H1 (cell line): ENCODE measurements at regions not wholly inside any gene's neighbourhood (a gene's known extent, or its start where the extent isn't known, plus 50 kb on each side); places are given as distances from the start of the nearest gene placed in this dataset.

ENCODE experiments used
- CTCF ChIA-PET: fragments of 300-600 bp; sonication (Branson Sonifier 250); formaldehyde crosslinking; loops from one replicate; lab custom pipeline; 2021; ENCODE audit not compliant: partially characterized antibody; lab: Charles Lee
- POLR2A ChIA-PET: fragments of 300-600 bp; sonication (Branson Sonifier 250); formaldehyde crosslinking; loops from one replicate; lab custom pipeline; 2021; ENCODE audit warnings: inconsistent platforms; ENCODE audit not compliant: partially characterized antibody; lab: Charles Lee
- DNase-seq, 2 experiments: peaks; one replicate each; pipeline versions ENCODE4 v3.0.0 to v3.0.0-alpha.2; 2010 to 2022; ENCODE audit warnings: low spot score in 2 of 2, low read depth in 1 of 2, mixed read lengths in 1 of 2
- FAIRE-seq: peaks from 2 replicates; lab custom pipeline; 2011; peaks lifted over from hg19 to GRCh38; lab: Jason Lieb, UNC
- H2AFZ ChIP-seq: 2 replicates; pipeline ENCODE4 v1.8.1; 2012; ENCODE audit warnings: low read length, inconsistent platforms
- H2AK5ac ChIP-seq: 2 replicates; pipeline ENCODE4 v1.6.1; 2013; ENCODE audit warnings: low read depth, low read length
- H2BK120ac ChIP-seq: replicated peaks from 2 replicates; pipeline ENCODE3; 2013; ENCODE audit warnings: low read depth, low read length, inconsistent platforms
- H2BK12ac ChIP-seq: 2 replicates; pipeline ENCODE4 v1.6.1; 2013; ENCODE audit warnings: low read depth, low read length
- H2BK15ac ChIP-seq: 2 replicates; pipeline ENCODE4 v1.6.1; 2013; ENCODE audit warnings: low read length
- H2BK20ac ChIP-seq: 2 replicates; pipeline ENCODE4 v1.6.1; 2013; ENCODE audit warnings: low read length
- H2BK5ac ChIP-seq: 2 replicates; pipeline ENCODE4 v1.6.1; 2013; ENCODE audit warnings: low read depth, low read length
- H3K14ac ChIP-seq: 2 replicates; pipeline ENCODE4 v1.6.1; 2013; ENCODE audit warnings: inconsistent platforms; ENCODE audit not compliant: insufficient read length
- H3K18ac ChIP-seq: 2 replicates; pipeline ENCODE4 v1.6.1; 2013; ENCODE audit warnings: low read length; ENCODE audit errors: extremely low read depth
- H3K23ac ChIP-seq: 2 replicates; pipeline ENCODE4 v1.6.1; 2013; ENCODE audit warnings: inconsistent platforms; ENCODE audit not compliant: insufficient read length
- H3K23me2 ChIP-seq: 2 replicates; pipeline ENCODE4 v1.6.1; 2013; ENCODE audit warnings: low read depth, low read length
- H3K27ac ChIP-seq: 2 replicates; pipeline ENCODE4 v1.6.1; 2011; ENCODE audit warnings: low read depth, low read length, inconsistent platforms
- H3K27me3 ChIP-seq, 4 experiments: replicated peaks in 1 of 4; 1 replicate in 1 of 4; 2 replicates in 3 of 4; pipeline versions ENCODE4 v1.6.1 to v1.8.1; 2011 to 2013; ENCODE audit warnings: low read length in 3 of 4, mild to moderate bottlenecking in 3 of 4, inconsistent platforms in 2 of 4, mixed read lengths in 2 of 4, moderate library complexity in 1 of 4; ENCODE audit not compliant: control insufficient read depth in 3 of 4, insufficient read depth in 3 of 4; ENCODE audit errors: extremely low read depth in 1 of 4
- H3K36me3 ChIP-seq, 4 experiments: 2 replicates each; pipeline versions ENCODE4 v1.6.1 to v1.8.1; 2011 to 2013; ENCODE audit warnings: mild to moderate bottlenecking in 4 of 4, low read length in 3 of 4, moderate library complexity in 2 of 4, control low read depth in 1 of 4, inconsistent platforms in 1 of 4; ENCODE audit not compliant: insufficient read depth in 4 of 4, control insufficient read depth in 2 of 4
- H3K4ac ChIP-seq: replicated peaks from 2 replicates; pipeline ENCODE3; 2013; ENCODE audit warnings: low read length, low read depth, mixed read lengths, inconsistent platforms; ENCODE audit not compliant: insufficient read length
- H3K4me1 ChIP-seq, 4 experiments: replicated peaks in 1 of 4; 1 replicate in 1 of 4; 2 replicates in 3 of 4; pipeline versions ENCODE4 v1.6.1 to v1.8.1; 2011 to 2013; ENCODE audit warnings: low read length in 3 of 4, inconsistent platforms in 2 of 4, mixed read lengths in 1 of 4; ENCODE audit not compliant: insufficient read depth in 4 of 4, control insufficient read depth in 3 of 4
- H3K4me2 ChIP-seq, 2 experiments: 2 replicates each; pipeline versions ENCODE4 v1.6.1 to v1.8.1; 2011 to 2013; ENCODE audit warnings: low read depth in 2 of 2, low read length in 2 of 2, control low read depth in 1 of 2, inconsistent platforms in 1 of 2, mild to moderate bottlenecking in 1 of 2; ENCODE audit not compliant: insufficient read depth in 1 of 2
- H3K4me3 ChIP-seq, 4 experiments: fragments of 200-600, 300-600 bp in 1 of 4; sonication (generic), shearing (Covaris generic), sonication (Bioruptor Twin) in 1 of 4; 2 replicates each; pipeline versions ENCODE4 v1.5.1 to v1.8.1; 2011 to 2016; ENCODE audit warnings: low read length in 4 of 4, low read depth in 3 of 4, control low read depth in 2 of 4, inconsistent platforms in 2 of 4, mild to moderate bottlenecking in 2 of 4, mixed read lengths in 1 of 4, moderate library complexity in 1 of 4; ENCODE audit not compliant: insufficient read depth in 2 of 4; ENCODE audit errors: extremely low read depth in 1 of 4
- H3K56ac ChIP-seq: replicated peaks from 2 replicates; pipeline ENCODE3; 2013; ENCODE audit warnings: low read depth, mild to moderate bottlenecking, mixed read lengths, low read length, inconsistent platforms; ENCODE audit not compliant: insufficient read length
- H3K79me1 ChIP-seq: 2 replicates; pipeline ENCODE4 v1.6.1; 2013; ENCODE audit warnings: low read depth, low read length, control low read depth
- H3K79me2 ChIP-seq, 2 experiments: 2 replicates each; pipeline versions ENCODE4 v1.6.1 to v1.8.1; 2012 to 2013; ENCODE audit warnings: low read length in 2 of 2, mild to moderate bottlenecking in 2 of 2, inconsistent platforms in 1 of 2; ENCODE audit not compliant: insufficient read depth in 2 of 2, control insufficient read depth in 1 of 2
- H3K9ac ChIP-seq, 4 experiments: replicated peaks in 1 of 4; 1 replicate in 1 of 4; 2 replicates in 3 of 4; pipeline versions ENCODE4 v1.6.1 to v1.8.1; 2011 to 2013; ENCODE audit warnings: low read depth in 3 of 4, low read length in 3 of 4, control low read depth in 2 of 4, mild to moderate bottlenecking in 2 of 4, moderate library complexity in 2 of 4, inconsistent platforms in 1 of 4; ENCODE audit errors: extremely low read depth in 1 of 4
- H3K9me3 ChIP-seq, 2 experiments: 2 replicates each; pipeline versions ENCODE4 v1.6.1 to v1.8.1; 2012 to 2013; ENCODE audit warnings: mild to moderate bottlenecking in 2 of 2, moderate library complexity in 2 of 2, control low read depth in 1 of 2, inconsistent platforms in 1 of 2, low read depth in 1 of 2, low read length in 1 of 2, mixed read lengths in 1 of 2; ENCODE audit not compliant: insufficient read depth in 2 of 2
- H4K20me1 ChIP-seq, 2 experiments: replicated peaks in 1 of 2; 2 replicates each; pipeline versions ENCODE3 to v1.8.1; 2011 to 2013; ENCODE audit warnings: inconsistent platforms in 2 of 2, low read length in 2 of 2, mild to moderate bottlenecking in 1 of 2; ENCODE audit not compliant: insufficient read depth in 2 of 2, control insufficient read depth in 1 of 2
- H4K5ac ChIP-seq: 2 replicates; pipeline ENCODE4 v1.6.1; 2013; ENCODE audit warnings: low read length, low read depth, mixed read lengths, inconsistent platforms; ENCODE audit not compliant: insufficient read length
- H4K8ac ChIP-seq: 2 replicates; pipeline ENCODE4 v1.8.0; 2013; ENCODE audit warnings: mild to moderate bottlenecking, moderate library complexity, low read length, inconsistent platforms; ENCODE audit not compliant: insufficient read depth; ENCODE audit errors: extremely low read depth
- H4K91ac ChIP-seq: replicated peaks from 2 replicates; pipeline ENCODE3; 2013; ENCODE audit warnings: low read length, mixed read lengths, inconsistent platforms; ENCODE audit not compliant: insufficient read length
- PHF8 ChIP-seq: fragments of 200-600 bp; sonication (generic); conservative IDR thresholded peaks from 2 replicates; pipeline ENCODE4 v1.7.1; 2012; ENCODE audit warnings: low read depth, mild to moderate bottlenecking, inconsistent platforms, low read length, moderate library complexity
- WGBS, 2 experiments: shearing (Covaris generic) in 1 of 2; methylation state at CpG; one replicate each; pipeline versions ENCODE4 v1.1.6 to v1.1.7; 2013 to 2015; ENCODE audit warnings: low lambda C conversion rate in 2 of 2, mixed read lengths in 2 of 2, inconsistent platforms in 1 of 2, low coverage in 1 of 2, missing lambda C conversion rate in 1 of 2; ENCODE audit not compliant: insufficient replicate concordance in 2 of 2, insufficient coverage in 1 of 2, insufficient read length in 1 of 2; ENCODE audit errors: extremely low coverage in 1 of 2, missing lambda C conversion rate in 1 of 2; 5-methylcytosine and 5-hydroxymethylcytosine counted together

DNA sequence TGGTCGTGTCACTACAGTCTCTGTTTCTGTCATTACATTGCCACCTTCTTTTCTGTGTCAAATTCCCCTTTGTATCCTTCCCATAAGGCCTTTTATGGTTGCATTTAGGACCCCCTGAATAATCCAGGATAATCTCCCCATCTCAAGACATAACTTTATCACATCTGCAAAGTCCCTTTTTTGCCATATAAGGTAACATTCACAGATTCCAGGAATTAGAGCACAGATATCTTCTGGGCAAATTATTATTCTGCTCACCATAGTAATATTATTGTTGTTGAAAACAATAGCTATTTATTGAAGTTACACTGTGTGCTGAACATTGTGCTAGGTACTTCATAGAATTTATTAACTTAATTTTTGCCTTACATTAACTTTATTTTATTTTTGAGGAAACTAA lies 159.1 kb downstream of the TFAP2B start:
- Histone ChIP-seq H4K20me1 (no peaks in the 10 kb centered on the region), H3K4me1 (peaks cover 0 to 3% (median 1%) of the 10 kb centered on the region in 4 experiments; a peak in 2 of 7 replicates), H3K27me3 (no peaks in the 10 kb centered on the region), H3K23me2 (no peaks in the 10 kb centered on the region), H2AFZ (no peak overlapping the region), H2AK5ac (no peak overlapping the region), H3K9ac (no peak overlapping the region), H3K36me3 (no peaks in the 10 kb centered on the region), H3K23ac (no peak overlapping the region), H2BK5ac (no peak overlapping the region), H2BK120ac (no peak overlapping the region), H3K27ac (no peak overlapping the region), H3K79me1 (no peaks in the 10 kb centered on the region), H3K9me3 (no peaks in the 10 kb centered on the region), H3K4me2 (no peak overlapping the region), H3K4ac (no peak overlapping the region), H4K91ac (no peak overlapping the region), H2BK15ac (no peak overlapping the region), H3K18ac (no peak overlapping the region), H3K4me3 (no peak overlapping the region), H2BK12ac (no peak overlapping the region), H4K8ac (no peak overlapping the region), H4K5ac (no peak overlapping the region), H3K79me2 (no peaks in the 10 kb centered on the region), H3K56ac (no peak overlapping the region), H2BK20ac (no peak overlapping the region), H3K14ac (no peak overlapping the region)
- DNase-seq (no peak), FAIRE-seq (no peak)
- ChIA-PET CTCF (interaction anchor here (0.7 to 1.5 kb wide), 2 partner anchors 11 to 475 kb away, joined by 3 read pairs; no protein-coding TSS in a partner anchor), POLR2A (no interaction called here)
- 78% methylated on average over 1 of the region's 1 CpG; no CpG with 5 or more reads in 1 of the 2 experiments for WGBS, 2 experiments
- no peak for TF ChIP-seq PHF8
